Small intestine (tissue), 7 donors: ENCODE measurements at regions not wholly inside any gene's neighbourhood (a gene's known extent, or its start where the extent isn't known, plus 50 kb on each side); places are given as distances from the start of the nearest gene placed in this dataset.
"Not testable (repeated sequence)": the region's sequence is repeated elsewhere in the genome, so short reads cannot be mapped to it uniquely, and the experiment has no call there.

ENCODE experiments used
- DNase-seq, 2 donors: peaks; one replicate each; pipeline versions ENCODE4 v3.0.0 to v3.0.0-alpha.2; 2013
- FAIRE-seq: peaks from 2 replicates; lab custom pipeline; 2012; peaks lifted over from hg19 to GRCh38; lab: Jason Lieb, UNC
- H3K27ac ChIP-seq, 3 donors: one replicate each; pipeline ENCODE4 v1.5.1; 2013; ENCODE audit warnings: low read length in 2 of 3, mild to moderate bottlenecking in 2 of 3, control low read depth in 1 of 3, inconsistent platforms in 1 of 3, low read depth in 1 of 3, moderate library complexity in 1 of 3
- H3K27me3 ChIP-seq, 3 donors: one replicate each; pipeline ENCODE4 v1.6.1; 2013; ENCODE audit warnings: low read length in 3 of 3, inconsistent platforms in 1 of 3; ENCODE audit not compliant: control insufficient read depth in 3 of 3, insufficient read depth in 3 of 3
- H3K36me3 ChIP-seq, 3 donors: one replicate each; pipeline ENCODE4 v1.6.1; 2013; ENCODE audit warnings: low read length in 3 of 3, inconsistent platforms in 1 of 3, low read depth in 1 of 3, mild to moderate bottlenecking in 1 of 3, moderate library complexity in 1 of 3; ENCODE audit not compliant: control insufficient read depth in 3 of 3, insufficient read depth in 2 of 3
- H3K4me1 ChIP-seq, 3 donors: one replicate each; pipeline ENCODE4 v1.6.1; 2013; ENCODE audit warnings: low read length in 2 of 3, inconsistent platforms in 1 of 3, low read depth in 1 of 3, mild to moderate bottlenecking in 1 of 3, moderate library complexity in 1 of 3; ENCODE audit not compliant: control insufficient read depth in 3 of 3, insufficient read depth in 2 of 3
- H3K4me3 ChIP-seq, 3 donors: one replicate each; pipeline ENCODE4 v1.5.1; 2013; ENCODE audit warnings: low read length in 3 of 3, control low read depth in 1 of 3, inconsistent platforms in 1 of 3, low read depth in 1 of 3, mild to moderate bottlenecking in 1 of 3, moderate library complexity in 1 of 3
- H3K9me3 ChIP-seq, 2 donors: one replicate each; pipeline ENCODE4 v1.6.1; 2013; ENCODE audit warnings: low read depth in 1 of 2, low read length in 1 of 2; ENCODE audit not compliant: control insufficient read depth in 2 of 2, insufficient read depth in 1 of 2
- WGBS, 3 donors: extraction: QIAGEN DNeasy Blood & Tissue Kit; methylation state at CpG; one replicate each; pipeline ENCODE4 v1.1.7; 2013; 5-methylcytosine and 5-hydroxymethylcytosine counted together
- donor health status: healthy with polysubstance abuse.
- donor health status: control.
- donor health status: control.
- donor health status: Bipolar disorder and iron deficiency.
- donor health status: healthy.

- Histone ChIP-seq H3K36me3 (no peaks in the 10 kb centered on the region), H3K27me3 (no peaks in the 10 kb centered on the region), H3K4me1 (no peaks in the 10 kb centered on the region), H3K9me3 (no peaks in the 10 kb centered on the region), H3K4me3 (no peak overlapping the region), H3K27ac (no peak overlapping the region)
- WGBS, 3 donors, result 43 to 66% (median 54%) methylated on average over 3 of the region's 3 CpGs
- DNase-seq (no peak), FAIRE-seq (no peak)
Measured at GRCh38 chr4:19579608-19580007, 672.1 kb upstream of the SLIT2 start.

- no peaks in the 10 kb centered on the region for H3K36me3 ChIP-seq
- no peaks in the 10 kb centered on the region for H3K27me3 ChIP-seq
- 60 to 70% (median 63%) methylated on average over 1 of the region's 1 CpG for WGBS, 3 donors
- no peaks in the 10 kb centered on the region for H3K9me3 ChIP-seq
- H3K4me3 ChIP-seq, result no peak overlapping the region
- no peak overlapping the region for H3K27ac ChIP-seq
- no peaks in the 10 kb centered on the region for H3K4me1 ChIP-seq
- DNase-seq (no peak), FAIRE-seq (no peak)
Measured at GRCh38 chr4:19577097-19577496, 674.6 kb upstream of the SLIT2 start.

DNA sequence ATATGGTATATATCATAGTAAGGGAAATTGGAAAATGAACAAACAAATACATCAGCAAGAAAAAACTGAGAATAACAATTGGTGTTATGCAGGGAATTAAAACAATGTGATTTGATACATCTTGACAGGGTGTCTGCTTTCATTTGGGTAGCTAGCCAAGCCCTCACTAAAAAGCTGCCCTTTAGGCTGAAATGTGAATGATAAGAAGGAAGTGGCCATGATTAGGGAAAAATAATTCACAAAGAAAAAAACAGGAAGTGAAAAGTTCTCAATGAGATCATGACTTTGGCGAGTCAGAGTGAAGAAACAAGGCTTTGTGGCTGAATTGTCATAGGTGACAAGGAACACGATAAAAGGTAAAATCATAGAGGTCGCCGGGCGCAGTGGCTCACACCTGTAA, 675.8 kb upstream of the SLIT2 start:
- Histone ChIP-seq H3K9me3 (no peaks in the 10 kb centered on the region), H3K27ac (no peak overlapping the region), H3K27me3 (no peaks in the 10 kb centered on the region), H3K4me3 (no peak overlapping the region), H3K4me1 (no peaks in the 10 kb centered on the region), H3K36me3 (no peaks in the 10 kb centered on the region)
- 79 to 86% (median 82%) methylated on average over 5 of the region's 5 CpGs for WGBS, 3 donors
- no peak for FAIRE-seq
- DNase-seq, result no peak

GRCh38 chr4:19566041-19566440, 685.7 kb upstream of the SLIT2 start:
- H3K4me1 ChIP-seq, result no peaks in the 10 kb centered on the region
- FAIRE-seq, result no peak
- H3K27me3 ChIP-seq, result no peaks in the 10 kb centered on the region
- no peak overlapping the region for H3K27ac ChIP-seq
- no peak overlapping the region for H3K4me3 ChIP-seq
- no peaks in the 10 kb centered on the region for H3K36me3 ChIP-seq
- peaks cover 0 to 4% of the 10 kb centered on the region in 2 donors for H3K9me3 ChIP-seq
- DNase-seq, result no peak

DNA sequence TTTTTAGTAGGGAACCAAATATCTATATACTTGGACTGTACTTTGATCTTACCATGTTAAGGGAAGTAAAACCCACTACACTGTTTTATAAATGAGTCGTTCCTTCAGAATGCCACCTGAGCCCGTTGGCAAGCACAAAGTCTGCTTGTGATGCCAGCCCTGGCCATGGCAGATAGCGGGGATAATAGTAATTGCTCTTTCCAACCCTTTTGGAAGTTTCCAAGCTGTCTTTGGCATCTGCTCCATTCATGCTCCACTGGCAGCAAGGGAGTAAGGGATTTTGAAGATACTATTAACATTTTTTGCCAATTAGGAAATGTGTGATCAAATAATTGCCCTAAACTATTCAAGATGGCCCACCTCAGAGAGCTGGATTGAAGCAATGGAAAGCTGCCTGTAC, 689.2 kb upstream of the SLIT2 start:
- peaks cover 0 to 4% of the 10 kb centered on the region in 2 donors for H3K9me3 ChIP-seq
- no peaks in the 10 kb centered on the region for H3K4me1 ChIP-seq
- H3K27me3 ChIP-seq, result no peaks in the 10 kb centered on the region
- H3K4me3 ChIP-seq, result no peak overlapping the region
- H3K36me3 ChIP-seq, result no peaks in the 10 kb centered on the region
- no peak overlapping the region for H3K27ac ChIP-seq
- no peak for DNase-seq
- WGBS, 3 donors, result 48 to 84% (median 53%) methylated on average over 3 of the region's 3 CpGs
- no peak for FAIRE-seq

DNA sequence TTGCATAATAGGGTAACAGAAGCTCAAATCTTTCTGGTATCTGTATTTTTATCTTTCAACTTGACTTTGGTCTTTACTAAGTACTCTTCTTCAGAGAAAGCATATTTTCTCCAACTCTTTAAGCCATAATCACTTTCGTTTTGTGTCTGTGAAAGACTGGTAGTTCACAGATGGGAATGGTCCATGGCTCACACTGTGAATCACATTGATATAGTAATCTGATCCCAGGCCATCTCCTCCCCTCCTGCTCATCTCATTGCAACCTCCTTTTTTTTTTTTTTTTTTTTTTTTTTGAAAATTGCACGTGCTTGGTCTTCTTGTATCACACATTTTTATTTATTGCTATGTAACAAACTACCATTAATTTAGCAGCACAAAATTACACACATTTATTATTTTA, 694.5 kb upstream of the SLIT2 start:
- 67 to 71% (median 70%) methylated on average over 2 of the region's 2 CpGs for WGBS, 3 donors
- H3K9me3 ChIP-seq, result no peaks in the 10 kb centered on the region
- H3K27me3 ChIP-seq, result no peaks in the 10 kb centered on the region
- H3K4me1 ChIP-seq, result no peaks in the 10 kb centered on the region
- no peaks in the 10 kb centered on the region for H3K36me3 ChIP-seq
- DNase-seq (no peak), FAIRE-seq (no peak)
- H3K27ac ChIP-seq, result no peak overlapping the region
- no peak overlapping the region for H3K4me3 ChIP-seq

- 43 to 73% (median 53%) methylated on average over 10 of the region's 10 CpGs for whole genome bisulfite sequencing, 3 donors
- H3K4me1 ChIP-seq, H3K4me3 ChIP-seq, H3K36me3 ChIP-seq, H3K27ac ChIP-seq, FAIRE-seq, H3K27me3 ChIP-seq, H3K9me3 ChIP-seq: not testable (repeated sequence)
- DNase-seq, result peak in 1 of 2 donors; percentile 15
Measured at GRCh38 chr4:19556276-19556675, 695.4 kb upstream of the SLIT2 start.

DNA sequence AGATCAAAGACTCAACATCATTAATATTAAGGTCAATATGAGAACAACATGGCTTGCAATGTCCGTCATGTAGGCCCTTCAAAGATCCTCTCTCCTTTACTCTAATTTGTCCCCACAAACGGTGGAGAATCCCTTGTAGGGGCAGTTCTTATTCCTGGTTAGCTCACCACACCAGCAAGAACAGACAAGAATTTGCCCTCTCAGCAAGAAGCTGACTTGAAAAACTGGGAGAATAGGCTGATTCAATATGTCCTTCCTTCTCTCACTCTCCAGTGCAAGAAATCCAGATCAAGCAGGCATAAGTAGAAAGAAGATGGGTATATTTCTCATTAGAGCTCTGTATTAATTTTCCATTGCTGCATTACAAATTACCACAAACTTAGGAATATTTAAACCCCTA, 704.2 kb upstream of the SLIT2 start:
- H3K27me3 ChIP-seq, result no peaks in the 10 kb centered on the region
- no peak overlapping the region for H3K27ac ChIP-seq
- H3K36me3 ChIP-seq, result no peaks in the 10 kb centered on the region
- WGBS, 3 donors, result 44 to 69% (median 51%) methylated on average over 2 of the region's 2 CpGs
- no peaks in the 10 kb centered on the region for H3K4me1 ChIP-seq
- FAIRE-seq (no peak), DNase-seq (no peak)
- H3K9me3 ChIP-seq, result no peaks in the 10 kb centered on the region
- no peak overlapping the region for H3K4me3 ChIP-seq

- H3K36me3 ChIP-seq, result no peaks in the 10 kb centered on the region
- H3K27me3 ChIP-seq, result no peaks in the 10 kb centered on the region
- DNase-seq, result no peak
- H3K9me3 ChIP-seq, result no peaks in the 10 kb centered on the region
- no peak for FAIRE-seq
- H3K4me1 ChIP-seq, result no peaks in the 10 kb centered on the region
- H3K27ac ChIP-seq, result no peak overlapping the region
- WGBS, 3 donors, result 61 to 73% (median 68%) methylated on average over 4 of the region's 4 CpGs
- H3K4me3 ChIP-seq, result no peak overlapping the region
Measured at GRCh38 chr4:19544446-19545125, 707.1 kb upstream of the SLIT2 start.
